HepG2 (cell line): ENCODE measurements at regions not wholly inside any gene's neighbourhood (a gene's known extent, or its start where the extent isn't known, plus 50 kb on each side); places are given as distances from the start of the nearest gene placed in this dataset. TPM values are rescaled to one million over a fixed set of nuclear protein-coding genes. Genes with fewer than 3 reads are reported as not detected.

Source experiments
- microRNA-seq: library from miRNA; unstranded; fragments of <30 nt; microRNA quantifications from one replicate; pipeline ENCODE4, GENCODE V29; 2020
- small RNA-seq, 3 experiments: library from RNA; depleted of rRNA; stranded (forward); fragments of <200 nt; gene quantifications; one replicate each; pipeline ENCODE3, GENCODE V24; 2012; ENCODE audit warnings: low read depth in 2 of 3, low replicate concordance in 1 of 3; ENCODE audit not compliant: insufficient read length in 3 of 3, insufficient read depth in 2 of 3

Small RNA genes in the stretch of these regions (microRNA-seq; reads per million reads assigned to microRNA genes)
- not detected for gene MIR8054

Small RNA genes in the stretch of these regions (small RNA-seq; reads per million reads assigned to genes)
- gene AC100767.1, result 0 reads per million in 3 experiments
- 0 reads per million in 3 experiments for gene MIR8054
- 0 reads per million in 3 experiments for gene RNU6-783P
